Mononuclear cell (primary cell): ENCODE measurements at regions not wholly inside any gene's neighbourhood (a gene's known extent, or its start where the extent isn't known, plus 50 kb on each side); places are given as distances from the start of the nearest gene placed in this dataset.

Experiments
- H3K27me3 ChIP-seq: 2 replicates; pipeline ENCODE4 v1.6.0; 2011; ENCODE audit warnings: low read length, control low read depth; ENCODE audit not compliant: insufficient read depth
- H3K4me1 ChIP-seq: 2 replicates; pipeline ENCODE4 v1.5.1; 2011; ENCODE audit warnings: mild to moderate bottlenecking, low read length, control low read depth; ENCODE audit not compliant: insufficient read depth
- H3K4me3 ChIP-seq: 2 replicates; pipeline ENCODE4 v1.5.1; 2011; ENCODE audit warnings: mild to moderate bottlenecking, low read length, moderate library complexity
- H3K9me3 ChIP-seq: 2 replicates; pipeline ENCODE4 v1.5.1; 2011; ENCODE audit warnings: low read depth, mild to moderate bottlenecking, control low read depth, low read length

DNA sequence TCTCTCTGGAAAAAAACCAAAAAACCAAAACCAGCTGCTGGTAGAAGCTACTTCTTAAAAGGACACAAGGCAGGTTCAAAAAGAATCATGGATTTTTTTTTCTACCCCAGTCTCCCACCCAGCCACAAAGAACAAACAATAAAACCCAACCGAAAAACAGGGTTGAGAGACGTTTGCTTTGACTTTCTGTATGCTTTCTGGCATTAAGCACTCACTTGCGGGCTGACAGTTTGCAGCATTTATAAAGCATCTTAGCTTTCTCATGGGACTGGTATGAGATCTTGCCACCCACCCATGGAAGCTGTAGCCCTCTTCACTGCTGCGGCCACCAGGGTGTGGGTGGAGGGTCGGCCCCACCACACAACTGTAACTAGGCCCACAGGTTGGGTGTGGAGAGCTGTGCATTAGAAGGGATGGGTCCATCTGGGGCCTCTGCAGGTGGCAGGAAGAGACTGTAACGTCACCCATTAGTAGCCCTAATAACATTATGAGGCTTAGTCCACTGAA lies 165.7 kb downstream of the RHOU start:
- Histone ChIP-seq H3K4me3 (no peak overlapping the region), H3K4me1 (peaks cover 11% of the 10 kb centered on the region), H3K9me3 (no peaks in the 10 kb centered on the region), H3K27me3 (no peaks in the 10 kb centered on the region)

DNA sequence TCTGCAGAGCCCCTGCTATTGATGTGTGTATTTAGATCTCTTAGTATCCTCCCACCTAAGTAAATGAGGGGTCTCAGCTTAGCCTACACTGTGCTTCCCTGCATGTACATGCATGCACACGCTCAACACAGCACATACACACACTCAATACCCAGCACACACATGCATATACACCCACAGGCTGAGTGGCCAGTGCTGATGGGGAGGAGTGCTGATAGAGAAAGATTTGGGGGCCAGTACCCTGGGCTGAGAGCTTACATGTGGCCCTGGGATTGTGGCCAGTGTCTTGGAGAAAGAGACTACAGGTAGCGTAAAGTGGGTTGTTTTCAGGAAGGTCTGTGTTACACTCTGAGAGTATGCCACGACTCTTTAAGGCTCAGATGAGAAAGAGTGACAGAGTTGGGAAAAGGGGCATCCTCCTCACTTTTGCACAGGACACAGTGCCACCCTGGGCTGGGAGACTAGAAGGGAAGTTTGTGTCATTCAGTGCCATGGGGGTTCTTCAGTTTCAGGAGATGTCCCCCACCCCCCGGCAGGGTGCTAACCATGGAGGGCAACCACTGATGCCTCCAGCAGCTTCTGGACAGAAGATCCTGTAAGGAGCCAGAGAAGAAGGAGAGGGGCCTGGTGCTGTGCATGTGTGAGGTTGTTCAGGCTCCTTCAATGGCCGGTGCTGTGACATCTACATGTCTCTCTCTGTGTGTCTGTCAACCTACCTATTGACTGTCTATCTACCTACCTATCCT lies 166.8 kb downstream of the RHOU start:
- H3K4me1 ChIP-seq, result peaks cover 11% of the 10 kb centered on the region
- no peaks in the 10 kb centered on the region for H3K9me3 ChIP-seq
- no peak overlapping the region for H3K4me3 ChIP-seq
- H3K27me3 ChIP-seq, result no peaks in the 10 kb centered on the region

- Histone ChIP-seq H3K4me3 (no peak overlapping the region), H3K4me1 (peaks cover 11% of the 10 kb centered on the region), H3K27me3 (no peaks in the 10 kb centered on the region), H3K9me3 (no peaks in the 10 kb centered on the region)
Measured at GRCh38 chr1:228902781-228903433, 167.6 kb downstream of the RHOU start.

GRCh38 chr1:228903434-228904071 lies 168.3 kb downstream of the RHOU start:
- Histone ChIP-seq H3K4me3 (no peak overlapping the region), H3K4me1 (peaks cover 6% of the 10 kb centered on the region), H3K9me3 (no peaks in the 10 kb centered on the region), H3K27me3 (no peaks in the 10 kb centered on the region)

GRCh38 chr1:228904222-228904621 lies 168.9 kb downstream of the RHOU start:
- Histone ChIP-seq H3K4me1 (no peaks in the 10 kb centered on the region), H3K27me3 (no peaks in the 10 kb centered on the region), H3K4me3 (no peak overlapping the region), H3K9me3 (no peaks in the 10 kb centered on the region)

GRCh38 chr1:228905701-228906101 lies 170.4 kb downstream of the RHOU start:
- H3K27me3 ChIP-seq, result no peaks in the 10 kb centered on the region
- H3K4me1 ChIP-seq, result no peaks in the 10 kb centered on the region
- H3K4me3 ChIP-seq, result no peak overlapping the region
- H3K9me3 ChIP-seq, result no peaks in the 10 kb centered on the region

DNA sequence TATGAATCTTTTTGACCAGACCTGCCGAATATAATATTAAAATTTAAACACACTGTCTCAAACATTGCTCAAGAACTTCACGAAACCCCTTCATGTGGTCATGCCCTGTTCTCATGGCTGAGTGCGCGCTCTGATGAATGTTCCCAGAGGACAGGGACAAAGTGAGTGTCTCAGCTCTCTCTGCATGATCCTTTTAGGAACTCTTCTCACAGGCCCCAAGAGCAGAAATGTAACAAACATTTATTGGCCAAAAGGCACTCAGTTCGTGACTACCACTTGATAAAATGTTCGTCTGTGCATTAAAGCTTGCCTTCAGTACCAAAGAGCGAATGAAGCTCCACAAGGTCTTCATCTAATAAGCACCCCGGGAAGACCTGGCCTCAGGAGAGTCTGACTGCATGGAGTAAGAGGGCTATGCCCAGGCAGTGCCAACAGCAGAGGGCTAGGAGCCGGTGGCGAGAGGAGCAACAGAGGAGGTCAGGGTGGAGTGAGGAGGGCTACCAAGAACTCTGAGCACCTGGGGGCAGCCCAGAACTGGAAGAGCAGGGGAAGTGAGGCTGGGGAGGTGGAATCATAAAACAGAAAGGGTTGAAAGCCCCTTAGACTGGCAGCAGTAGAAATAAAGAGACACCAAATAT lies 171.1 kb downstream of the RHOU start:
- Histone ChIP-seq H3K4me3 (no peak overlapping the region), H3K9me3 (no peaks in the 10 kb centered on the region), H3K4me1 (no peaks in the 10 kb centered on the region), H3K27me3 (no peaks in the 10 kb centered on the region)

DNA sequence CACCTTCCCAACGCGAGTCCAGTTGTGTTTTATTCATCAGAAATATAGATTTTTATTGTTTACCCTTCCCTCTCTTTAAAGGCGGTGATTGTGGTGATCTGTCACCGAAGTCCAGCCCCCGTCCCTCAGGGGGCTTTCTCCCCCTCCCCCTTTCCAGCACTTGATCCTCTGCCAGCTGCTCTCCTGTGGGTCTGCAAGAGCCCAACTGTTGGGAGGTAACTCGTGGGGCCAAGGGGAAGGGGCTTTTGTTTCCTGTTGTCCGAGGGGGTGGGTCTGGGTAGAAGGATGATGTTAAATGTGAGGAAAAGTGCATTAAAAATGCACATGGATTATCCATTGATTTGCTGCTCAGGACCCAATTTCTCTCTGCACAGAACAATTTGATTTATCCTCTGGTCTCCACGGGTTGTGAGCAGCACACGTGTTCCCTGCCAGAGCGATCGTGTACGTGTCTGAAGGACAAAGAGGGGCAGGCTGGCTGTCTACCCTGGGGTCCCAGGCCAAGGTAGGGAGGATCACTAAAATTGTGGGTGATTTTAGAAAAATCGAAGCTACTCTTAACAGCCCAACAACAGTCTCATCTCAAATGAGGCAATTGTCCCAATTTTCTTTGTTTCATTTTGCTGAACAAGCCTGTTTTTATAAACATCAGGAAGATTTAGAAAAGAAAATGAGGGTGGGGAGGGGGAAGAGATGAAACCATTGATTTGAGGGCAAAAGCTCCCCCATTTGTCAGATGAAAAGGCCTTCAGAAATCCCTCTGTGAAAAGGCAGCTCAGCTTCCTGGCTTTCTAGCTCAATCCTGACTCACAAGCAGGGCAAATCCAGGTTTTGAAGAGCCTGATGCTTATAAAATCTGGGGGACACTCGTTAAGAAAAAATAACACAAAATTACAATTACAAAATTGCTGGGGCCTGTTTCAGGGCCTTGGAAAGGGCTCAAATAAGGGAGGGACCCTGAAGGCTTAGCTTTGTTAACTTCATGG lies 176.2 kb downstream of the RHOU start:
- Histone ChIP-seq H3K9me3 (no peaks in the 10 kb centered on the region), H3K4me3 (no peak overlapping the region), H3K27me3 (no peaks in the 10 kb centered on the region), H3K4me1 (peaks cover 8% of the 10 kb centered on the region)

GRCh38 chr1:228913626-228914414 lies 178.5 kb downstream of the RHOU start:
- Histone ChIP-seq H3K9me3 (no peaks in the 10 kb centered on the region), H3K4me3 (no peak overlapping the region), H3K27me3 (no peaks in the 10 kb centered on the region), H3K4me1 (peaks cover 8% of the 10 kb centered on the region)

DNA sequence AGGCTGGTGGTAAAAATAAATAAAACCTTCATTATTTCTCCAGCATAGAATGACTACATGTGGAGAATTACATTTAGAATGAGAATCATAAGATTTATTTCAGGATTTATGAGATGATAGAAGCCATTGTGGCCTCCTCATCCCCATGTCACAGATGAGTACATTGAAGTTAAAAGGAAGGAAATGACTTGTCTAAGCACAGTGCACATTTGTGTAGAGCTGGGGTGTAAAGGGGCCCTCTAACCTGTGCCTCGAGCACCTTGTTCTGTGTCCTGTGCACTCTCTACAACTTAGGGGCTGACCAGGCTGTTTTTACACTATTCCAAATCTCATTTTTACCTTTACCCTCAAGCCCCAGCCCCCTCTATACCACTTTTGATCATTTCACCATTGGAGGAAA lies 179.4 kb downstream of the RHOU start:
- no peak overlapping the region for H3K4me3 ChIP-seq
- no peaks in the 10 kb centered on the region for H3K9me3 ChIP-seq
- peaks cover 8% of the 10 kb centered on the region for H3K4me1 ChIP-seq
- no peaks in the 10 kb centered on the region for H3K27me3 ChIP-seq

GRCh38 chr1:228917342-228917741 lies 182.1 kb downstream of the RHOU start:
- no peaks in the 10 kb centered on the region for H3K9me3 ChIP-seq
- peaks cover 32% of the 10 kb centered on the region for H3K4me1 ChIP-seq
- no peak overlapping the region for H3K4me3 ChIP-seq
- H3K27me3 ChIP-seq, result no peaks in the 10 kb centered on the region

- Histone ChIP-seq H3K27me3 (no peaks in the 10 kb centered on the region), H3K4me3 (no peak overlapping the region), H3K9me3 (no peaks in the 10 kb centered on the region), H3K4me1 (peaks cover 32% of the 10 kb centered on the region)
Measured at GRCh38 chr1:228917755-228918154, 182.5 kb downstream of the RHOU start.

DNA sequence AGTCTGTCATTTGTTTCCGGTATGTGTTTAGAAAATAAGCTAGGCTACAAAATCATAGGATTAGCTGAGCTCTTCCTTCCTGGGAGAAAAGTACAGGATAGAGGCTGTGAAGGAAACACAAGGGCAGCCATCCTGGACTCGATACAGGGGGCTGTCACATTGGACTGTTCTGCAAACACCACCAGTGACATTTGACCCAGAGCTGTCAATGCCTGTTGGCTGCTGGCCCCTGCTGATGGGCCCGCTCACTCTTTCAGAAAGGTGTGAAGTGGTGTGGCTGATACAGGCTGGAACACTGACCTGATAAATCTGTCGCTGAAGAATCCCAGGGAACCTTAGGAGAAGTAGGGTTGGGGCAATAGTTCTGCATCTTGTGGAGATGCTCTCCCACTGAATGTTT lies 183.1 kb downstream of the RHOU start:
- Histone ChIP-seq H3K4me1 (peaks cover 32% of the 10 kb centered on the region), H3K4me3 (no peak overlapping the region), H3K27me3 (no peaks in the 10 kb centered on the region), H3K9me3 (no peaks in the 10 kb centered on the region)

GRCh38 chr1:228919914-228920313 lies 184.6 kb downstream of the RHOU start:
- Histone ChIP-seq H3K9me3 (no peaks in the 10 kb centered on the region), H3K27me3 (no peaks in the 10 kb centered on the region), H3K4me3 (no peak overlapping the region), H3K4me1 (peaks cover 28% of the 10 kb centered on the region)
